Thoracic aorta (tissue), 2 donors: ENCODE measurements at regions not wholly inside any gene's neighbourhood (a gene's known extent, or its start where the extent isn't known, plus 50 kb on each side); places are given as distances from the start of the nearest gene placed in this dataset.

Source experiments
- ATAC-seq: fragments of 150-250 bp; one replicate; pipeline ENCODE4 v1.8.0; 2017; ENCODE audit warnings: low read depth; ENCODE audit not compliant: insufficient number of reproducible peaks, low FRiP score
- DNase-seq: peaks from one replicate; pipeline ENCODE4 v3.0.0-alpha.2; 2020; ENCODE audit warnings: low spot score
- H3K27ac ChIP-seq, 2 donors: fragments of 200-600 bp; sonication (generic); 1 replicate in 1 of 2; 2 replicates in 1 of 2; pipeline ENCODE4 v1.5.1; 2016; ENCODE audit warnings: mild to moderate bottlenecking in 2 of 2, moderate library complexity in 2 of 2
- H3K27me3 ChIP-seq: fragments of 200-600 bp; sonication (generic); replicated peaks from 2 replicates; pipeline ENCODE4 v1.6.0; 2016; ENCODE audit warnings: mild to moderate bottlenecking; ENCODE audit not compliant: insufficient read depth
- H3K36me3 ChIP-seq: fragments of 200-600 bp; sonication (generic); one replicate; pipeline ENCODE4 v1.5.1; 2016
- H3K4me1 ChIP-seq, 2 donors: fragments of 200-600 bp; sonication (generic); 1 replicate in 1 of 2; 2 replicates in 1 of 2; pipeline versions ENCODE4 v1.5.1 to v1.6.0; 2016; ENCODE audit warnings: low read depth in 2 of 2, mild to moderate bottlenecking in 1 of 2; ENCODE audit not compliant: control insufficient read depth in 1 of 2
- H3K4me3 ChIP-seq: fragments of 200-600 bp; sonication (generic); 2 replicates; pipeline ENCODE4 v1.5.1; 2016; ENCODE audit warnings: mild to moderate bottlenecking
- H3K9me3 ChIP-seq: fragments of 200-600 bp; sonication (generic); 2 replicates; pipeline ENCODE4 v1.5.1; 2016
- CTCF ChIP-seq: fragments of 200-600 bp; sonication (generic); IDR thresholded peaks from one replicate; pipeline ENCODE4 v1.5.1; 2019; ENCODE audit warnings: antibody characterized with exemption

DNA sequence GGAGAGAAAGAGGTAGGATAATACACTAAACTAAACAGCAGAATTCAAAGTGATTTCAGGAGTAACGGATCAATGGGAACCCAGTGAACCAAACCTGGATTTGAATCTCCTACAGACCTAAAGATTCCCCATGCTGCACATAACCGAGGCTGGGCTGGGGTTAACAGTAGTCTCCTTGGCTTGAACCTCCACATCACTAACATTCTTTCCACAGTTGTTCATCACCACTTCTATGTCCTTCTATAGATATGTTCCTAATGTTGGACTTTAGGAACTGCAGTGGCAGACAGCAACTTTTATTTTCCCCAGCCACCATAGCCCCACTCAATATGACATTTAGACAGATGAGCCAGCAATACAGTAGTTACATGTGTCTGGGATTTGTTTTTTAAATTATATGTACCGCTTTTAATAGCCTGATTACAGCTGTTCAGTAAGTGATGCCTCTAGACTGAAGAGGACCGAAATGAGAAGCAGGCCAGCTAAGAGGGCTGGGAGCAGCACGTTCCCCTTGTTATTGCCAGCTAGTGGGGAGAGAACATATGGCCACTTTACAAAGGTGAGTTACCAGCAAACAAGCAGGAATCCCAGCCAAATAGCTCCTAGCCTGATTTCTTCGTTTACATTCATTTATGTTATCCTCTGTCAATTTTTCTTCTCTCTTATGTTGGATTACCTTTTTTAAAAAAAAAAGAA, 472.6 kb upstream of the CDIN1 start:
- H3K4me3 ChIP-seq = peak overlapping the region; percentile 20
- no peak overlapping the region for H3K27ac ChIP-seq
- peaks cover 8 to 46% of the 10 kb centered on the region in 2 donors for H3K4me1 ChIP-seq
- no peak for DNase-seq
- ATAC-seq = no peak
- no peak for TF ChIP-seq CTCF
- no peaks in the 10 kb centered on the region for H3K36me3 ChIP-seq
- no peaks in the 10 kb centered on the region for H3K27me3 ChIP-seq
- H3K9me3 ChIP-seq = no peaks in the 10 kb centered on the region

DNA sequence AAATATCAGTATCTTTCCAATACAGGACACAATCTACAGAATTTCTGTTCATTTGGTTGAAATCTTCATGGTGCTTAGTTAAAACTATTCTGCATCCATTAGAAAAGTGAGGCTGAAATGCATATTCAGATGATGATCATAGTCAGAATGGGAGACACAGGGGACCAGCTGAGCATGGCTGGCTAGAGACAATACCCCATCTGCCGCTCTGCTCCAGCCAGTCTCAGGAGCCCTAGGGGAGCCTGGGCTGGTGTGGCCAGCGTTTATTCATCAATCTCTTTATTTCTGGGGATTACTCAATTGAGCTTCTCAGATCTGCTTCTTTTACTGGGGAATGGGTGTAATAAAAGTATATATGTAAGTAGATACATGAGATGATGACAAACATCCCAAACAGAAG, 470.9 kb upstream of the CDIN1 start:
- Histone ChIP-seq H3K27me3 (no peaks in the 10 kb centered on the region), H3K4me1 (peaks cover 8 to 40% of the 10 kb centered on the region in 2 donors), H3K36me3 (no peaks in the 10 kb centered on the region), H3K27ac (no peak overlapping the region), H3K9me3 (no peaks in the 10 kb centered on the region), H3K4me3 (no peak overlapping the region)
- DNase-seq (no peak), ATAC-seq (no peak)
- TF ChIP-seq CTCF = no peak

DNA sequence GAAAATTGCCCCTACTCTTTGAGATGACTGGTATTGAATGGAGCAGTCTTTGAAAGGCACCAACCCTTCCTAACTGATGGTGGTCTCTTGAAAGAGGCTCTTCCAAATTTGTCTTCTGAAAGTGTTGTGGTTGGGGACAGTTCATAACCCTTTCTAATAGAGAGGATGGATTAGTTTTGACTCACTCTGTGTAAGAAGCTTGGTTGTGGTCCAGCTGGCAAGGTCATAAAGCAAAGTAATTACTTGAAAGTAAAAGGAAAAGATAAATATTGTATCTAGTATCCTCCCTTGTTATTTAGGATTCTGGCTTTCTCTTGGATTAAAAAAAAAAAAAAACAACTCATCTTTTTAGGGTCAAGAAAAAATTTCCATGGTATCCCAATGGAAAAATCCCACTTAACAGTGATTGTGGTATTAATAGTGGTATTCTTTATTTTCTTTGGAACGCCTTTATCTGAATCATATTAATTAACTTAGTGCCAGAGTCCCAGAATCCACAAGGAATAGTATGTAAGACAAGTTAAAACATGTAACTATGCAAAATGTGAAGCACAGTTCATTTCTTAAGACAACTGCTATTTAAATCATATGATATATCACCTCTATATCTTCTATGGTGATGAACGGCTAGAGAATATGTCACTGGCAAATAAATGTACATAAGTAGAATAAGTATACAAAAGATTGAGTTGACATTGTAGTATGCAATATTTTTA, 469.3 kb upstream of the CDIN1 start:
- DNase-seq (no peak), ATAC-seq (no peak)
- TF ChIP-seq CTCF = no peak
- Histone ChIP-seq H3K9me3 (no peaks in the 10 kb centered on the region), H3K4me1 (peaks cover 8 to 54% of the 10 kb centered on the region in 2 donors), H3K27ac (peak overlapping the region in 1 of 2 donors; percentile 28), H3K27me3 (no peaks in the 10 kb centered on the region), H3K36me3 (no peaks in the 10 kb centered on the region), H3K4me3 (no peak overlapping the region)

DNA sequence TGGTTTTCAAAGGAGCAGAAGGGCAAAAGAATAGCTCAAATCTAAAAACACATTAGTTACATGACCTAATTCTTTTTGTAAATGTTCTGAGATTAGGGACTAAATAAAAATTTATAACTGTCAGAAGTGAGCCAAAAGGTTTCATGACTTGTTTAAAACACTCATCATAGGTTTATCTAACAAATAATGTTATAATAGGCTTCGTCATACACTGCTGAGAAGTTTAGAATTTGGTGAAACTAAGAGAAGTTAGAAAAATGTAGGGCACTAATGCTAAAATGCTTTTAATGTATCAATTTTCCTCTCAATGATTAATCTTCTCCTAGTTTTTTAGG, 468.8 kb upstream of the CDIN1 start:
- TF ChIP-seq CTCF = no peak
- ATAC-seq (no peak), DNase-seq (no peak)
- Histone ChIP-seq H3K9me3 (no peaks in the 10 kb centered on the region), H3K27me3 (no peaks in the 10 kb centered on the region), H3K36me3 (no peaks in the 10 kb centered on the region), H3K4me1 (peaks cover 8 to 54% of the 10 kb centered on the region in 2 donors), H3K27ac (peak overlapping the region in 1 of 2 donors; percentile 28), H3K4me3 (no peak overlapping the region)

- ATAC-seq (no peak), DNase-seq (no peak)
- Histone ChIP-seq H3K27ac (no peak overlapping the region), H3K9me3 (no peaks in the 10 kb centered on the region), H3K4me3 (no peak overlapping the region), H3K36me3 (no peaks in the 10 kb centered on the region), H3K4me1 (peaks cover 0 to 14% of the 10 kb centered on the region in 2 donors), H3K27me3 (no peaks in the 10 kb centered on the region)
- no peak for TF ChIP-seq CTCF
Observed at GRCh38 chr15:36117296-36117787, 462.1 kb upstream of the CDIN1 start.
